Progenitor cell of endocrine pancreas (in vitro differentiated cells): ENCODE measurements at regions not wholly inside any gene's neighbourhood (a gene's known extent, or its start where the extent isn't known, plus 50 kb on each side); places are given as distances from the start of the nearest gene placed in this dataset.
A peak's percentile ranks its signal among the peaks of the same experiment; 100 is the strongest.

Experiments
- DNase-seq: peaks from one replicate; pipeline ENCODE4 v3.0.0; 2021; ENCODE audit warnings: low spot score; ENCODE audit not compliant: unreplicated experiment
- H3K27ac Mint-ChIP-seq: 2 replicates; pipeline ENCODE4 v1.8.0; 2021; ENCODE audit warnings: mild to moderate bottlenecking, moderate library complexity, mixed read lengths
- H3K27me3 Mint-ChIP-seq: 2 replicates; pipeline ENCODE4 v1.8.0; 2021; ENCODE audit warnings: mixed read lengths
- H3K36me3 Mint-ChIP-seq: 2 replicates; pipeline ENCODE4 v1.8.0; 2022; ENCODE audit warnings: mixed read lengths; ENCODE audit not compliant: insufficient read depth
- H3K4me1 Mint-ChIP-seq: 2 replicates; pipeline ENCODE4 v1.8.0; 2021; ENCODE audit warnings: low read depth, mixed read lengths
- H3K4me3 Mint-ChIP-seq: 2 replicates; pipeline ENCODE4 v1.8.0; 2021; ENCODE audit warnings: low read depth, mild to moderate bottlenecking, moderate library complexity, mixed read lengths
- H3K9me3 Mint-ChIP-seq: 2 replicates; pipeline ENCODE4 v1.8.0; 2021; ENCODE audit warnings: low read depth, mixed read lengths
- TF ChIP-seq, protein P1 (sequence below): fragments of 200-600 bp; sonication (generic); IDR thresholded peaks from one replicate; pipeline ENCODE4 v1.5.0; 2021; ENCODE audit warnings: antibody characterized with exemption, mild to moderate bottlenecking; ENCODE audit not compliant: unreplicated experiment

DNA sequence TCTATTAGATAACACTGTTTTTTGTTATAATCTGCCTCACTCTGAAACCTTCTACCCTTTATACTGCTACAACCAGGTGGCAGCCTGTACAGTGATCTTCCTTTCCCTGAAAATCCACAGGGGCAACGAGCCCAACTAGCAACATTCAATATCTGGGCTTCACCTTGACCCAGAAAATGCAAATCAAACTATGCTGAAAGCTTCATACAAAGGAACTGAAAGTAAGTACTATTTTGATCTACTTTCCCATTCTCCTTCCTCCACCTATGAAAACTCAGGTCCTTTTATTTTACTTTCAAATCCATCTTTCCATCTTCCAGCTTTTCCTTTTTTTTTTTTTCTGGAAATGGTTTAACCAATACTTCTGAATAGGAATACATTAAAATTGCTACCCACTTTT is 175.8 kb upstream of the CCDC150 start:
- Mint-ChIP-seq H3K4me3 (no peak overlapping the region), H3K4me1 (peaks cover 8% of the 10 kb centered on the region), H3K27ac (no peak overlapping the region), H3K36me3 (no peaks in the 10 kb centered on the region), H3K9me3 (peaks cover 7% of the 10 kb centered on the region), H3K27me3 (no peaks in the 10 kb centered on the region)
- no peak for DNase-seq
- TF ChIP-seq, protein P1, sequence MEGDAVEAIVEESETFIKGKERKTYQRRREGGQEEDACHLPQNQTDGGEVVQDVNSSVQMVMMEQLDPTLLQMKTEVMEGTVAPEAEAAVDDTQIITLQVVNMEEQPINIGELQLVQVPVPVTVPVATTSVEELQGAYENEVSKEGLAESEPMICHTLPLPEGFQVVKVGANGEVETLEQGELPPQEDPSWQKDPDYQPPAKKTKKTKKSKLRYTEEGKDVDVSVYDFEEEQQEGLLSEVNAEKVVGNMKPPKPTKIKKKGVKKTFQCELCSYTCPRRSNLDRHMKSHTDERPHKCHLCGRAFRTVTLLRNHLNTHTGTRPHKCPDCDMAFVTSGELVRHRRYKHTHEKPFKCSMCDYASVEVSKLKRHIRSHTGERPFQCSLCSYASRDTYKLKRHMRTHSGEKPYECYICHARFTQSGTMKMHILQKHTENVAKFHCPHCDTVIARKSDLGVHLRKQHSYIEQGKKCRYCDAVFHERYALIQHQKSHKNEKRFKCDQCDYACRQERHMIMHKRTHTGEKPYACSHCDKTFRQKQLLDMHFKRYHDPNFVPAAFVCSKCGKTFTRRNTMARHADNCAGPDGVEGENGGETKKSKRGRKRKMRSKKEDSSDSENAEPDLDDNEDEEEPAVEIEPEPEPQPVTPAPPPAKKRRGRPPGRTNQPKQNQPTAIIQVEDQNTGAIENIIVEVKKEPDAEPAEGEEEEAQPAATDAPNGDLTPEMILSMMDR, result no peak

- TF ChIP-seq, protein P1, result no peak
- Mint-ChIP-seq H3K27me3 (no peaks in the 10 kb centered on the region), H3K9me3 (peaks cover 3% of the 10 kb centered on the region), H3K4me1 (peaks cover 8% of the 10 kb centered on the region), H3K36me3 (no peaks in the 10 kb centered on the region), H3K27ac (peak overlapping the region; percentile 42), H3K4me3 (no peak overlapping the region)
- DNase-seq, result no peak
Observed at GRCh38 chr2:196464311-196464710, 175.2 kb upstream of the CCDC150 start.

DNA sequence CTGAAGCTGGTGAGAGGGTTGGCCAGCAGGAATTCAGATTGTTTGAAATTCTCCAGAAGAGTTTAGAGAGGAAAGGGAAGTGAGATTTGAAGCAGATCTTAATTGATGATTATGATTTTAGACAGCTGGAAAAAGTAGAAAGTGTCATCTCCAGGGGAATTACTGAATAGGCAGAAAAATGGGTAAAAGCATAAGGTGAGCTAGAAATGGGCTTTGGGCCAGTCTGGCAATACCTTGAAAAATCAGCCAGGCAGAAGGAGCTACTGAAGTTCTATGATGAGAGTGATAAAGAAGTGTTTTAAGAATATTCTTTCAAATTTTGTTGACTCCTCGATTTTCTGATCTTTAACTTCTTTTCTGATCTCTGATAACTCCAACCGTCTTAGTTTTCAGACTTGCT is 172.9 kb upstream of the CCDC150 start:
- no peak for DNase-seq
- Mint-ChIP-seq H3K4me1 (peaks cover 8% of the 10 kb centered on the region), H3K27ac (no peak overlapping the region), H3K4me3 (no peak overlapping the region), H3K27me3 (no peaks in the 10 kb centered on the region), H3K36me3 (no peaks in the 10 kb centered on the region), H3K9me3 (peaks cover 2% of the 10 kb centered on the region)
- TF ChIP-seq, protein P1, result no peak

DNA sequence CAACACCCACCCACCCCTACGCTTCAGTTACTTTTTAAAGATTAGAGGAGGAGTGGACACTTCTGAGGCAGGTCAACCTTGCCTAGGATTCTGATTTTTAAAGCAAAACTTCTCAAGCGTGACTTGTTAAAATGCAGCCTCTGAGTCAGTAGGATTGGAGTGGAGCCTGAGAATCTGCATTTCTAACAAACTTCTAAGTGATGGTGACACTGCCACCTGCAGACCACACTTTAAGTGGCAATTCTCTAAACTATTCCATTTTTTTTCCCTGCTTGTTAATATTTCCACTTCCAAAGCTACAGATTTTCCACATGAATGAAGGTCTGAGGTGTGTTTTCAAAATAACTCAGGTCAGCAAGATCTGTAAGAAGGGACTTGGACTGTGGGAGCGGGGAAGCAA is 171.1 kb upstream of the CCDC150 start:
- Mint-ChIP-seq H3K9me3 (peaks cover 3% of the 10 kb centered on the region), H3K27me3 (no peaks in the 10 kb centered on the region), H3K4me3 (no peak overlapping the region), H3K36me3 (no peaks in the 10 kb centered on the region), H3K4me1 (no peaks in the 10 kb centered on the region), H3K27ac (no peak overlapping the region)
- TF ChIP-seq, protein P1, result no peak
- no peak for DNase-seq

- Mint-ChIP-seq H3K36me3 (no peaks in the 10 kb centered on the region), H3K27ac (no peak overlapping the region), H3K4me3 (no peak overlapping the region), H3K9me3 (peaks cover 3% of the 10 kb centered on the region), H3K27me3 (no peaks in the 10 kb centered on the region), H3K4me1 (no peaks in the 10 kb centered on the region)
- TF ChIP-seq, protein P1, result no peak
- DNase-seq, result no peak
Observed at GRCh38 chr2:196473617-196474016, 165.9 kb upstream of the CCDC150 start.
